Sigmoid colon (tissue), 6 donors: ENCODE measurements at regions not wholly inside any gene's neighbourhood (a gene's known extent, or its start where the extent isn't known, plus 50 kb on each side); places are given as distances from the start of the nearest gene placed in this dataset.

ENCODE experiments used
- DNase-seq: peaks from one replicate; pipeline ENCODE4 v3.0.0-alpha.2; 2019
- H3K27ac ChIP-seq, 4 donors: fragments of 200-600 bp; sonication (generic); one replicate each; pipeline ENCODE4 v1.5.1; 2016 to 2019; ENCODE audit warnings: mild to moderate bottlenecking in 1 of 4
- H3K27me3 ChIP-seq, 3 donors: fragments of 200-600 bp; sonication (generic); one replicate each; pipeline ENCODE4 v1.5.1; 2019; ENCODE audit warnings: mild to moderate bottlenecking in 1 of 3
- H3K36me3 ChIP-seq, 4 donors: fragments of 200-600 bp; sonication (generic); one replicate each; pipeline ENCODE4 v1.5.1; 2016 to 2019
- H3K4me1 ChIP-seq, 4 donors: fragments of 200-600 bp; sonication (generic); one replicate each; pipeline ENCODE4 v1.5.1; 2017 to 2019
- H3K4me3 ChIP-seq, 4 donors: fragments of 200-600 bp; sonication (generic); one replicate each; pipeline ENCODE4 v1.5.1; 2017 to 2019; ENCODE audit warnings: mild to moderate bottlenecking in 2 of 4, moderate library complexity in 1 of 4
- H3K9me3 ChIP-seq, 4 donors: fragments of 200-600 bp in 3 of 4; sonication (generic) in 3 of 4; one replicate each; pipeline versions ENCODE4 v1.5.1 to v1.6.1; 2013 to 2019
- CTCF ChIP-seq, 4 experiments: fragments of 450-650 bp in 3 of 4; fragments of 200-600 bp in 1 of 4; IDR thresholded peaks; one replicate each; pipeline ENCODE4 v1.5.1; 2016 to 2019; ENCODE audit warnings: antibody characterized with exemption in 4 of 4, mild to moderate bottlenecking in 3 of 4, moderate library complexity in 2 of 4
- EP300 ChIP-seq, 4 donors: sonication (generic); formaldehyde crosslinking; IDR thresholded peaks; one replicate each; pipeline ENCODE4 v1.6.1; 2017; ENCODE audit warnings: antibody characterized with exemption in 4 of 4
- POLR2A ChIP-seq, 2 donors: fragments of 450-650 bp; IDR thresholded peaks; one replicate each; pipeline ENCODE4 v1.6.1; 2016; ENCODE audit warnings: antibody characterized with exemption in 2 of 2, mild to moderate bottlenecking in 2 of 2, moderate library complexity in 2 of 2
- POLR2AphosphoS5 ChIP-seq, 4 donors: sonication (generic); formaldehyde crosslinking; IDR thresholded peaks; one replicate each; pipeline ENCODE4 v1.6.1; 2017; ENCODE audit warnings: antibody characterized with exemption in 4 of 4
- WGBS, 2 donors: extraction: QIAGEN DNeasy Blood & Tissue Kit; methylation state at CpG; one replicate each; pipeline ENCODE4 v1.1.7; 2013; 5-methylcytosine and 5-hydroxymethylcytosine counted together
- intact Hi-C: fragments of 100-400 bp; cut with DNase I; formaldehyde crosslinking; loops from one replicate; pipeline ENCODE4 v1.15.1; 2023
- donor health status: healthy with polysubstance abuse.
- donor health status: healthy.

- no peak for TF ChIP-seq POLR2A (IDR thresholded peaks at IDR 0.05)
- 87 to 88% methylated on average over 4 of the region's 4 CpGs for WGBS, 2 donors
- Histone ChIP-seq H3K9me3 (no peaks in the 10 kb centered on the region), H3K4me1 (peaks cover 0 to 11% (median 6%) of the 10 kb centered on the region in 4 donors), H3K4me3 (no peak overlapping the region), H3K27ac (no peak overlapping the region), H3K27me3 (no peaks in the 10 kb centered on the region), H3K36me3 (no peaks in the 10 kb centered on the region)
- no peak for DNase-seq
- intact Hi-C loops: no loop called here
Observed at GRCh38 chr15:85298366-85298765, 82.0 kb upstream of the AKAP13 start.

- no peaks in the 10 kb centered on the region for H3K27me3 ChIP-seq
- WGBS, 2 donors: 99 to 100% methylated on average over 1 of the region's 1 CpG
- H3K4me3 ChIP-seq: no peak overlapping the region
- H3K9me3 ChIP-seq: no peaks in the 10 kb centered on the region
- TF ChIP-seq EP300 (IDR thresholded peaks at IDR 0.05) (no peak), CTCF (IDR thresholded peaks at IDR 0.05) (no peak), POLR2A (IDR thresholded peaks at IDR 0.05) (no peak), POLR2AphosphoS5 (IDR thresholded peaks at IDR 0.05) (no peak)
- intact Hi-C loops: no loop called here
- DNase-seq: no peak
- H3K27ac ChIP-seq: no peak overlapping the region
- H3K36me3 ChIP-seq: no peaks in the 10 kb centered on the region
- peaks cover 0 to 11% (median 6%) of the 10 kb centered on the region in 4 donors for H3K4me1 ChIP-seq
Observed at GRCh38 chr15:85298941-85299340, 81.5 kb upstream of the AKAP13 start.

- no peaks in the 10 kb centered on the region for H3K36me3 ChIP-seq
- TF ChIP-seq POLR2A (IDR thresholded peaks at IDR 0.05) (no peak), CTCF (IDR thresholded peaks at IDR 0.05) (no peak), EP300 (IDR thresholded peaks at IDR 0.05) (no peak), POLR2AphosphoS5 (IDR thresholded peaks at IDR 0.05) (no peak)
- WGBS, 2 donors: 82 to 88% methylated on average over 2 of the region's 2 CpGs
- H3K4me1 ChIP-seq: peaks cover 0 to under 1% (median under 1%) of the 10 kb centered on the region in 4 donors
- no peak for DNase-seq
- peaks cover 0 to 9% (median 7%) of the 10 kb centered on the region in 3 donors for H3K27me3 ChIP-seq
- no peaks in the 10 kb centered on the region for H3K9me3 ChIP-seq
- no peak overlapping the region for H3K4me3 ChIP-seq
- no peak overlapping the region for H3K27ac ChIP-seq
- intact Hi-C loops: no loop called here
Observed at GRCh38 chr15:85302271-85302670, 78.1 kb upstream of the AKAP13 start.

GRCh38 chr15:85305050-85305449, 75.4 kb upstream of the AKAP13 start:
- TF ChIP-seq POLR2AphosphoS5 (IDR thresholded peaks at IDR 0.05) (no peak), CTCF (IDR thresholded peaks at IDR 0.05) (no peak), POLR2A (IDR thresholded peaks at IDR 0.05) (no peak), EP300 (IDR thresholded peaks at IDR 0.05) (no peak)
- Histone ChIP-seq H3K9me3 (no peaks in the 10 kb centered on the region), H3K27ac (no peak overlapping the region), H3K36me3 (no peaks in the 10 kb centered on the region), H3K4me1 (no peaks in the 10 kb centered on the region), H3K4me3 (no peak overlapping the region), H3K27me3 (peaks cover 0 to 32% (median 15%) of the 10 kb centered on the region in 3 donors)
- WGBS, 2 donors: 79 to 84% methylated on average over 2 of the region's 2 CpGs
- DNase-seq: no peak
- intact Hi-C loops: no loop called here

- WGBS, 2 donors: 74% methylated on average over 5 of the region's 5 CpGs
Observed at GRCh38 chr15:85306946-85307686, 73.3 kb upstream of the AKAP13 start.

More at GRCh38 chr15:85306946-85307686, 73.3 kb upstream of the AKAP13 start:
- DNase-seq: no peak
- Histone ChIP-seq H3K36me3 (no peaks in the 10 kb centered on the region), H3K9me3 (peaks cover 0 to 5% (median under 1%) of the 10 kb centered on the region in 4 donors), H3K4me3 (no peak overlapping the region), H3K27me3 (peaks cover 0 to 32% (median 22%) of the 10 kb centered on the region in 3 donors), H3K4me1 (no peaks in the 10 kb centered on the region), H3K27ac (no peak overlapping the region)
- intact Hi-C loops: no loop called here
- TF ChIP-seq EP300 (IDR thresholded peaks at IDR 0.05) (no peak), POLR2AphosphoS5 (IDR thresholded peaks at IDR 0.05) (no peak), CTCF (IDR thresholded peaks at IDR 0.05) (no peak), POLR2A (IDR thresholded peaks at IDR 0.05) (no peak)
